ENCODE measurements at regions not wholly inside any gene's neighbourhood (a gene's known extent, or its start where the extent isn't known, plus 50 kb on each side); places are given as distances from the start of the nearest gene placed in this dataset.

GRCh38 chr14:23725980-23726710 is 90.0 kb downstream of the DHRS2 start:
- TF ChIP-seq CTCF (IDR thresholded peaks at IDR 0.05) = no peak
- TF ChIP-seq ZFX (IDR thresholded peaks at IDR 0.05; ENCODE audit: borderline replicate concordance) = no peak

All from 22Rv1 (cell line).